DMS 273 treated with DMSO at 0.1 percent for 48 hours (cell line): ENCODE measurements at regions not wholly inside any gene's neighbourhood (a gene's known extent, or its start where the extent isn't known, plus 50 kb on each side); places are given as distances from the start of the nearest gene placed in this dataset.

Source experiments
- DNase-seq: peaks from one replicate; lab custom pipeline; 2025; lab: John Stamatoyannopoulos, UW

DNA sequence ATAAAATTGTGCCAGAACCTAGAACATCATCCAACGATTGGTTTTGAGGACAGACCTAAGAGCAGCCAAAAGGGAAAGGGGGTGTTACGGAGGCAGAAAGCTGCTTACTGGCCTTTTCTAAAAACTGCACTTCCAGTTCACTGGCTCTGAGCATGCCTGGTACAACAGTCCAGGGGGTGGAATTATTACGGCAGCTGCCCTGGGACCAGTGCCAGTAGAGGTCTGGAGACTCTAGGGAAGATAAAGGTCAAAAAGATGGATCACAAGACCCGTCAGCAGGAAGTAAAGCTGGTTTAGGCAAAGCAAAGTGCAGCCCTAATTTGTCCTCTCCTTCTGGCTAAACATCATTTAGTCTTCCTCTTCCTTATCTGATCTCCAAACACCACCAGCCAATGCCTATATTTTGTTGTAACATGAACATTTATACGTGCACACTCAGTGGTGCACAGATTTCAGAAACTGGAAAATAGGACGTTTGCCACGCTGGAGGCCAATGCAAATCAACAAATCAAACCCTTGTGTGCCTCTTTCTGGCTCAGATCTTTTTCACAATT, 216.4 kb upstream of the DPP6 start:
- DNase-seq = no peak

DNA sequence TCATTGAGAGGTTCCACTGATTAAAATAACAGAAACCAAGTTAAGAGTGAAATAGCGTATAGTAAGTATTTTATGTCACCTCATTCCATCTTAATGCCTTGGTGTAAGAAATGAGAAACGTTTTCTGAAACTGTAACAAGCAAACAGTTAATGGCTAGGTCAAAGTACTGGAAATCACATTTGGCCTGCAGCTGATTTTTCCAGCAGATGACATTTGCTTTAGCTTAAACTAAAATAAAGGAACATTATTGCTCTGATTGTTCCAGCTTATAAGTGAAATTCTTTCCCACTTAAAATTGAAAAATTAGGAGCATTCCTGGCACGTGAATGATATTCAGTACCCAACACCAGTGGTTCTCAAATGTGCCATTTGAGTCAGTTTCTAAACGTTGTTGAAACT, 213.6 kb upstream of the DPP6 start:
- DNase-seq = no peak

DNA sequence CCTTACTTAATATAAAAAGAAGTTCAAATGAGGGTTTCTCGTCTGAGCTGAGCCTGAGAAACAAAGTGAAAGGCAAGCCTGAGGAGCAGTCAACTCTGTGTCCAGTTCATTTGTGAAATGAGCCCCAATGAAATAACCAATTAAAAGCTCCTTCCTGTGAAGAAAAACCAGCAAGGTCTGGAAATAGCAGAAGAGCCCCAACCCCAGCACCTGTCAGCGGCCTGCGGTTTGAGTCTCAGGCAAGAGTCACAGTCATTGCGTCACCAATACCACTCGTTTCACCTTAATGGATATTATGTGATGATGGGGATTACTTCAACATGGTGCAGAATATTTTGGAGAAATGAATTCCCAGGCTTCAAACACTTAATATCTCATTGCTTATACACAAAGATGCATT, 211.3 kb upstream of the DPP6 start:
- DNase-seq = no peak

DNA sequence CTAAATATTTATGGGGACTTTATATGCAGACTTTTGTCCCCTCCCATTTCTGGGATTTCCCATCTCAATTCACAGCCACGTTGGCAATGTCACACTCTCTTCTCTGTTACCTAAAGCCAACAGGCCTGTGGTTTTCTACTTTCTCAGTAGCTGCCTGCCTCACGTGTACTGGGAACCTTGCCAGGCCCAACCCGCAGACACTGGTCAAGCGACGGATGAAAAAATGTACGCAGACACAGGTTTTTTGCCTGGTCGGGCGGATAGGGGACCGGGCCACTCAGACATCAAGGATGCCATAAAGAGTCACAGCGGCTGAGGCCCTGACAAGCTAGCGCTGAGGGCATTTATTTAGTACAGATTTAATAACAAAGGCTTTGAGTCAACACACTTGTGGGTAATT, 204.4 kb upstream of the DPP6 start:
- DNase-seq = no peak

DNA sequence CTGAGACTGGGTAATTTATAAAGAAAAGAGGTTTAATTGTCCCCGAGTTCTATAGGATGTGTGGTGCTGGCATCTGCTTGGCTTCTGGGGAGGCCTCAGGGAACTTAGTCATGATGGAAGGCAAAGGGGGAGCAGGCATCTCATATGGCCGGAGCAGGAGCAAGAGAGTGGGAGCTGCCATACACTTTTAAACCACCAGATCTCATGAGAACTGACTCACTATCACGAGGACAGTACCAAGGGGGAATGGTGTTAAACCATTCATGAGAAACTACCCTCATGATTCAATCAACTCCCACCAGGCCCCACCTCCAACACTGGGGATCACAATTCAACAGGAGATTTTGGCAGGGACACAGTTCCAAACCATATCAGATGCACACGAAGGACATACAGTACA, 199.9 kb upstream of the DPP6 start:
- DNase-seq = no peak

DNA sequence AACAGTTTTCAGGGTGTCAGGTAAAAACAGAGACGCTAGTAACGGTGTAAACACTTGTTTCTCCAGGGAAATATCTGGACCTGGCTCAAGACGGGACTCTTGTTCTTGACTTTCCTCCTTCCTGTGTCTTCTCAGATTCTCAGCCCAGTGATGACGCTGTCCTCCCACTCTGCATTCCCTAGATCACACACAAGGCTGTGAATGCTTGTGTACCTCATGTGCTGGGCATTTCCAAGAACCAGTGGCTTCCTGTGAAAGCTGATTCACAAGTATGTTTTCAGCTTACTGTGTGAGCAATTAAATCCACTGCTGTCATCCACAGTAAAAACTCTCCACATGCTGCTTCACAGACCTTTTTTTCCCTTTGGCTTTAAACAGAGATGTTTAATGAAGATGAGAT, 193.8 kb upstream of the DPP6 start:
- no peak for DNase-seq

DNA sequence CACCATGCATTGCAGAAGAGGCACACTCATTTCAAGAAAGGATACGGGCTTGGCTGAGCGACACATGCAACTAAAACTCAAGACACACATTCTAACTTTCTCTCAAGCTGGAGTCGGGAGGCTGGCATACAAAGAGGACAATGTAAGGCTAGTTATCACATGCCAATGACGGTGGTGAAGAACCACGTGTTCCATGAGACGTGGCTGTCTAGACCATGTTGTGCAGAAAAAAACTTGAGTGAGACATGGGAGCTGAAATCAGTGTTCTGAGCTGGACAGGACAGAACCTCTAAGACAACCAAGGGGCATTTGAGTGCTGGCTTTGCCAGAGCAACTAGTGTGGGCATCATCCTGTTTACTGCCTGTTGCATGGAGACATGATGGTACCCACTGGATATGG, 193.0 kb upstream of the DPP6 start:
- DNase-seq = no peak

DNA sequence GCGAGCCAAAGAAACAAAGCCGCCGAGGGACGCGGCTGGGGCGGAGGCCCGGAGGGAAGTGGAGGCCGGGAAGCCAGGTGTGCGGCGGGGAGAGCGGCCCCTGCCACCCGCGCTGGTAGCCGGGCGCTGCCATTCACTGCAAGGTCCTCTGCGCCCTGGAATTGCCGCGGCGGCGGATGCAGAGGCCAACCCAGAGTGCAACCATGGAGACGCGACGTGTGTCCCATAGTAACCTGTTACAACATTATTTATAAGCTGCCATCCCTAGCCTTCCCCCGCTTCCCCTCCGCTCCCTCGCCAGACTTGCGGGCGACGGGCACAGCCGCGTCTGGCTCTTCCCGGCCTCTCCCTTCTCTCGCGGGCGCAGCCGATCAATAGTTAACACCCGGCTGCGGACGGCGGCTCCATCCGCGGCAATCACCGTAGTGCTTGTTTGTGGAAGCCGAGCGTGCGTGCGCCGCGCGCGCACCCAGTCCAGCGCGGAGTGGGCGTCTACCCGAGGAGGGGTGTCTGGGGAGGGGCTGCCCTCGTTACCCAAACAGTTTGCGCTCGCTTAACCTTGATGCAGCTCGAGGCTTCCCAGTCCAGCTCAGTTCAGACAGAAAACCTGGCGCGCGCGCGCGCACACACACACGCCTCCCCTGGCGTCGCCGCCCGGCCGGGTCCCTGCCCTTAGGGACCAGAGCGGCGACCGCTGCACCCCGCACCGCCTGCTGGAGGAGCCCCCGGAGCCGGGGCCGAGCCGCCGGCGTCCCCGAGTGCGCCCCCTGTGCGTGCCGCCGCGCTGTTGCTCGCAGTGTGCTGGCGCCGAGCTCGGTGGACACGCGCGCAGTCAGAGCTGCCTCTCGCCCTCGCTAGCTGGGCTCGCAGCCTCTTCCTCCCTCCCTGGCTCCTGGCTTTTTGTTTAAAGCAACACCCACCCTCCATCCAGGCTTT, 165.4 kb upstream of the DPP6 start:
- DNase-seq = no peak

DNA sequence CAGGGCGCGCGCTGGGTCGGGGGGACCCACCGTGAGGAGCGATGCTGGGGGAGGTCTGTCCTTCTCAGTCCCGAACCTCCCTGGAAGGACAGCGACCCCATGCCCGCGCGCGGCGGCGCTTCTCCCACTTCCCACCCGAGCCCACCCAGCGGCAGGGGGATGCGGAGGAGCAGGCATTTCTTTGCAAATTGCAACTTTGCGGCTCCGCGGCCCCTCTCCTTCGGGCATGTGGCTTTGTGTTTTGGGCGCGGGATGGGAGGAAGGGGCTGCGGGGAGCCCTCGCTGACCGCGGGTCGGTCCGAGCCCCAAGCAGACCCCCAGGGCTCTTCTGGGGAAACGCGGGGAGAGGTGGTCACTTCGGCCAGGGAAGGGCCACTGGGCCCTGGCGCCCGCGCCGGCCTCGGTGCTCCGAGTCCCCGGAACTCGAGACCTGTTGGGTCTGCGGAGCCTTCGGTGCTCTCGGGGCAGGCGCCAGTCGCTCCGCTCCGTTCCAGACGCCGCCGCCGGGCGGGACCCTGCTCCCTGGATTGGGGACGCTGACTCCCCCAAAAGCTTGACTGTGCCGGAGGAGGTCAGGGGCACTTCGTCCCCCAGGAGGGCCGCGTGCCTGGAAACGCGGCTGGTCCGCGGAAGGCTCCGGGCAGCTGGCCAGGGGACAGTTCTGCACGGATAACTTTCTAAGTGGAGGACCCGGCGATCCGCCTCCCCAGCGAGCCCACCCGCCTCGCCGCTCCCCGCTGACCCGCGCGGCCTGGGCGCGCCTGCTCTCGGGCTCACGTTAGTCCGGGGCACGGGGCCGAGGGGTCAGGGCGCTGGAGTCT, 164.2 kb upstream of the DPP6 start:
- DNase-seq = no peak

DNA sequence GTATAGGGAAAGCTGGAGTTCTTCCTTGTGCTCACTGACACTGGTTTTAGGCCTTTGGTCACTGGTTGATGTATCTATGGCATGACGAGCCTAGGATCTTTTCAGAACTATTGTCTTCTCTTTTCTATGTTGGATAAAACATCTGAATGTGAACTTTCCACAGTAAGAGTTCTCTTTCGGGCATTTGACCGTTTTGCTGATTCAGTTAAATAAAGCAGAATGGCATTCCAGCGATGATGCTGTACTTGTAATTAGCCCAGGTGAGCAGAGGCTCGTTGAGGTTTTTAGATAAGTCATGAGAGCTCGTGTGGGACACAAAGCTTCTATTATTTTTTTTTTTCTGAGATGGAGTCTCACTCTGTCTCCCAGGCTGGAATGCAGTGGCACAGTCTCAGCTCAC, 160.2 kb upstream of the DPP6 start:
- no peak for DNase-seq

DNA sequence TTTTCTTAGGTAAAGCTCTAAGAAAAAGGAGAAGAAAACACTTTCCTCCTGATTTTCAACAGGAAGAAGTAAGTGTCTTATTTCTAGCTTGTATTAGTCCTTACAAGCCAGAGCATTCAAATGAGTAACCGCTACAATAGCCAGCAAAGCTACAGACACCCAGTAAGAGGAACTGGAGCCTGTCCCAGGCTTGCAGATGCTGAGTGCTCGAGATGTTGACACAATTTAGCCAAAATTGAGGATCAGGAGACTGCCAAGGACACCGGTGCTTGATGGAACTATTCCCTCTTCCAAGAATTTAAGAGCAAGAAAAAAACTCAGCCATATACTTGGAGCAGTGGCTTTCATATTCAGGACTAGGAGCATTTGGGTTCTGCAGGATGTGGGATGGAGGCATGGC, 149.3 kb upstream of the DPP6 start:
- no peak for DNase-seq

DNA sequence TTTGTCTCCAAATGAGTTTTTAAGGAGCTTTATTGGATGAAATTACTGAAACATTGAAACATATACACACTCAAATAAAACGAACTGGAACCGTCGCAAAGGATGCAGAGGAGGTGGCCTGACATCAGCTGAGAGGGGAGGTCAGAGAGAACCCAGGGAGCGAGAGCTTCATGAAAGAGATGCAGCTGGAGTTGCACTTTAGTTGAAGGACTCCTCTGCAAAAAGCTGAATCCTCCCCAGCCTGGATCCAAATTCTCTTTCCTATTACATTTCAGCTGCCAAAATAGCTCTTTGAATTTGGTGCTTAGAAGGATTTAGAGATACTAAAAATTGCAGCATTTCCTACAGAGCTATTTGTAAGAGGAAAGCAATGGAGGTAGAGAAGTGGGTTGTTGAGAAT, 140.0 kb upstream of the DPP6 start:
- DNase-seq = no peak

DNA sequence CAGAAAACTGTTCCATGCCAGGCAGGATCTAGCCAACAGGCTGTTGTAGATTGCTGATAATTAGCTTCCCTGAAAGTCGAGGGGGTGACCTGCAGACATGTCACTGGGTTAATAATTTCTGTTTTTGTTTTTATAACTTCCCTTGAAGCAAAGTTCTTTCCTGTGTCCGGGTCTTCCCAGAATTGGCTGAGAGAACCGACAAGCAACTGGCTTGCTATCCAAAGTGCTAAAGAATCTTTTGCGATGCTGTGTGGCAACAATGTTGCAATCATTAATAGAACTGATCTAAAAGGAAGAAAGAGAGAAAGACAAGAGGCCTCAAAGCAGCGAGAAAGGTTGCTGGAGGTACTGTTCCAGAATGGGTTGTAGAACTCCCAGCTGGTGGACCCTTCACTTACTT, 132.1 kb upstream of the DPP6 start:
- no peak for DNase-seq

DNA sequence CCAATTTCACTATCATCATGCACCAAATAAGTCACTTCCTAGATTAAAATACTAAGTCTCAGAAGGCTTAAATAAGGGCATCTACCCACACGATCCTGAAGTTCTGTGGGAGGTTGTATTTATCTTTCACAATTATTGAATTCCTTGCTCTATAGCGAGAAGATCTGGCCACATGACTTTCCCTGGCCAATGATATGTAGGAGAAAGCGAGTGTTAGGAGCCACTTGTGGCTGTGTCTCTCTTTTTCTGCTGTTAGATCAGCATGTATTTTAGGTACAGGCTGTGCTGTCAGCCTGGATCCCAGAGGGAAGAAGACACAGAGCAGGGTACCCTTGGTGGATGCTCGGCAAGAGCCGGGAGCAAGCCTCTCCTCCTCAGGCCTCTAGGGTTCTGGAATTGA, 131.3 kb upstream of the DPP6 start:
- no peak for DNase-seq

DNA sequence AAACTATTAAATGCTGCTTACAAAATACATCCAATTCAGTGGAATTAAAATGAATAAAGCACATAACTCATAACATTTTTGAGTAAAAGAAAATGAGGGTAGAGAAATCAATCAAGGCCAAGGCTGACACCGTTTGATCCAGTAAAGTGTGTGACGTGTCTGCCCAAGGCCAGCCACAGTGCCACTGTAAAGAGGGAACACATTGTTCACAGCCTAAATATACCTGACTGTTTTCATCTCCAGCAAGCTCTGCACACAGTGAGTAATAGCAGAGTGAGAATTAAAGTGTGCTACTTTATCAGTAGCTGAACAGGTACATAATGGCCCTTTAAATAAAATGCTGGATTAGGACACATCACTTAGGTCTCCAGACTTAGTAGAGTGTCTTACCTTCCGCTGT, 130.8 kb upstream of the DPP6 start:
- DNase-seq = no peak

DNA sequence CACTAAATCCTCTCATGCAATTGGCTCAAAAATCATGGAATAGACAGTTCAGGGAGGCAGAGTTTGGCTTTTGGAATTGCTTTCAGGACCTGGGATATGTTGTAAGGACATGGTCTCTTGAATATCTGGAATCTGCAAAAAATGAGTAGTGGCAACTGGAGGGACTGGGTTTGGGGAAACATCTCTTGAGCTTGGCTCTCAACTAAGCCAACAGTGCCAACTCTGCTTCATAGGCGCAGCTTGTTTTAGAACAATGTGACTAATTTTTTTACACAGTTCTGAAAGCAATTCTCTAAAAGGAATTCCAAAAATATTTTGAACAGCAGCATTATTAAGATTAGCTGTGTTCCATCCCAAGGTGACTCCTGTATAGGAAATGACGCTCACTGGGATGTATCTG, 121.5 kb upstream of the DPP6 start:
- no peak for DNase-seq

DNA sequence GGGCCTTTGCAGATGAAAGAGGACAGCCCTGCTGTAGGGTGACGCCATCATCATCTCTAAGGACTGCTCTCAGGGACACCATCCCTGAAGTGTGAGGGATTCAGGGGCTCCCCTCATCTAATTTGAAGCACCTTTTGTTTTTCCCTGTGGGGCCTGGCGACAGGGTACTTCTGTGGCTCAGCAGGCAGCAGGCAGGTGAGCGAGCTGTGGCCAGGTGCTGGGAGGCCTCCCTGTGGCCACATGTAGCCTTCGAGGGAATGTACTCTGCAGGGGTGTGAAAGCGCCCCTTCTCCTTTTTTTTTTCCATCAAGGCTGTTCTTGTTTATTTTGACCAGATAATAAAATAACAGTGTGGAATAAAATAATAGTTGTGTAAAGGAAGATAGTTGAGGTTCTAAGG, 118.2 kb upstream of the DPP6 start:
- no peak for DNase-seq

DNA sequence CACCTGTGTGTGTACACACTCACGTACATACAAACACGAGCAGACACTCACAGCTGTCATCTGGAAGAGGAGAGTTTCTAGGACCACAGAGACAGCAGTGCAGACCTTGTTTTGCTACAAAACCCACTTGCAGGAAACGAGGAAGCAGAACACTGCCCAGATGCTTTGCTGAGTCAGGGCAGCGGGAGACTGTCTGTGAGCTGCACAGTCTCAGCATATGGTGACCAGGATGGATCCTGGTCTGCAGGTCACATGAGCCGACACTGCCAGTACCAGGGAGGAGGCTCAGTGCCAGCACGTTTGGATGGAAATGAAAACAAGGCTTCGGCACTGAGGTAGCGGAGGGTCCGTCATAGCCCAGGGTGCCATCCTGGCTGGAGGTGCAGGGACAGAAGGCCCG, 117.6 kb upstream of the DPP6 start:
- DNase-seq = no peak

DNA sequence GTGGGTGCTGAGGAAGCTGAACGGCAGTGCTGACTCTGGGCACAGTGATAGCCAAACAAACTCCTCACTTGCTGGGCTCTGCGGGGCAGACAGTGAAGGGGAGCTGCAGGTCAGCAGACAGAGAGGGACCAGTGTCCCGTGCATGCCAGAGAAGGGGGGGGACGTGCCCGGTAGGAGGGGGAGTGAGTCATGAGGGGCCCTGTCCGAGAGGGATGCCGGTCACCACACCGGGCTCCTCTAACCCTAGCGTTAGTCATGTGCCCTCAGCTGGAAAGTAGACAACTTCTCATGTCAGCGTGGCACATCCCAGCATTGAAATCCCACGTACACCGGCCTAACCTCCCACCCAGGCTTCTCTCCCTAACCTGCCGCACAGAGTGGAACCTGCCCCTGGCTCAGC, 117.1 kb upstream of the DPP6 start:
- no peak for DNase-seq

DNA sequence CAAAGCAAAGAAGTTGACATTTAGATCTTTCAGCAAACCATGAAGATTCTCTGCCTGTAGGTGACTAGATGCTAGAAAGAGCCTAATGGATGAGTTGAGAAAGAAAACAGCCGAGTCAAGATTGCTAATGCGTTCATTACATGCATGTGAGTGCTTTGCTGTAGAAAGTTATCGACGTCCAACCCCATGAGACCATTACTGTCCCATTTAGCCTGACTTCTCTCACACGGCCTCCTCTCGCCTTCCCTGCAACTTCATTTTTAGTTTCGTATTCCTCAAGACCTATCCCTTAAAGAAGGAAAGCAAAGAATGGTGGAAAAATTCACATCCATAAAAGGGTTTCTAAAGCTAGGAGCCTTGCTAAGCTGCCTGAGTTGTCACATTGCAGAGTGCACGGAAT, 113.7 kb upstream of the DPP6 start:
- DNase-seq = no peak

DNA sequence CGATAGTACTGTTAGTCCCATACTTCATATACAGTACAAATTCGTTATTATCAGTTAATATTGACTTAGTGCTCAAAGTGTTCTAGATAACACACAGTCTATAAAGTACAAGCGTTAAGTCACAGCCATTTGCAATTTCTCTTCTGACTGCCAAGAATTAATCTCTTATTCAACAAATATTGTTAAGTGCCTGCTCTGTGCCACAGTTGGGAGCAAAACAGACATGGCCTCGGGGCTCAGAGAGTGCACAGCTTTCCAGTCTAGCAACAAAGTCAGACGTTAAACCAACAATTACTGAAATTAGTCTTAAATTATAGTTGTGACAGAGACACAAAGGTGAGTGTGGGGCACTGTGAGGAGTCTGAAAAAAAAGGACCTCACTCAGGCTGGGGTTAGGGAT, 113.0 kb upstream of the DPP6 start:
- DNase-seq = no peak

DNA sequence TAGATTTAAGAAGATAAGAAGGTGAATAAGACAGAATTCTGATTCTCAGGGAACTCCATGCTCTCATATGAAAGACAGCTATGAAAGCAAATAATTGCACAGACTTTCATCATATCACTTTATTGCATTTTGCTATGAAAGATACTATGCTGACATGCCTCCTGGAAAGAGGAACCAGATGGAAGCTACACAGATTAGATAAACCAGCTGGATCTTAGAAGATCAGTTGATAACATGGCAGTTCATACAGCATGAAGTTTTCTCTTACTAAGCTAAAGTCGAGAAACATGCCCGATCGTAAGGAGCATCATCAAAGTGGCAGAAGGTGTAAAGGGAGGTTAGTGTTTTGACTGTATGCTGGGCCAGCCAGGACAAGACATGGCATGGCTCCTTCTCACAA, 112.5 kb upstream of the DPP6 start:
- DNase-seq = no peak

DNA sequence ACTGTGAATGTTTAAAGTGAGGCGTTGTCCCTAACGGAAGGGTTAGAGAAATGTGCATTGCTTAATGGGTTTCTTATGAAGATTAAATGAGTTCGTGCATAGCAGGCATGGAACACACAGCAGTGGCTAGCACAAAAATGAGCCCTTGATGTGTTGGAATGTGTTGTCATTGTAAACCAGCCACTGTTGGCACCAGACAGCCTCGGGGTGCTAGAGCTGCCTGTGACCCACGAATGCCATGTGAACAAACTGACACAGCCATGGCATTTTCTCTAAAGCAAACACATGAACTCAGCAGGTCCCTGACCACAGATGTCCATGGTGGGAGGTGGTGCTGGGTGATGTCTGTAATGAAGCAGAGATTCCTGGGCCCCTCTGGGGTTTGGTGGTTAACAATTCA, 111.1 kb upstream of the DPP6 start:
- no peak for DNase-seq
